ENCODE measurements at regions not wholly inside any gene's neighbourhood (a gene's known extent, or its start where the extent isn't known, plus 50 kb on each side); places are given as distances from the start of the nearest gene placed in this dataset.

DNA sequence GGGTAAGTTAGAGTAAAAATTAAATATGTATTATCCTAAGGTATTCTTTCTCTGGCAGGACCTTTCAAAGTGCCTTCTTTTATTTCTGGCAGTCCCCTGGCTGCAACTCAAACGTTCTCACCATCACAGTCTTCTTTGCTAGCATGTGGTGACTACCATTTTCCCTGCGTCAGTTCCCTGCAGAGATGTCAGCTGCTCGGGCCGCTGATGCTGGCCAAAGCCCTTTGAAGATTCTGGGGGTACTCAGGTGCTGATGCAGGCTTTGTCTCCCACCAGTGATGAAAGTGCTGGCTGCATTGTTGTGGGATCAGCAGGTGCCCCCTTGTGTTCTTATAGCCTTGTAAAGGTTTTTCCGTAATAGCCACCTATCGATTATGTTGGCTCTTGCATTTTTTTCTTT lies 140.1 kb downstream of the BTBD3 start:
- Histone ChIP-seq H3K36me3 (ENCODE audit: insufficient read depth, low read length) (no peaks in the 10 kb centered on the region), H3K4me3 (ENCODE audit: low read length in 2 of 2) (no peak overlapping the region), H3K27ac (ENCODE audit: low read depth, low read length) (no peak overlapping the region), H3K4me1 (ENCODE audit: insufficient read depth, low read length) (no peaks in the 10 kb centered on the region), H3K9me3 (ENCODE audit: control insufficient read depth in 1 of 2, low read length in 2 of 2) (no peaks in the 10 kb centered on the region), H3K27me3 (ENCODE audit: insufficient read depth, low read length) (no peaks in the 10 kb centered on the region)
- ChIA-PET CTCF (ENCODE audit: partially characterized antibody) (no interaction called here), POLR2A (ENCODE audit: partially characterized antibody) (no interaction called here)
- Mint-ChIP-seq H3K9me3 (peaks cover 0 to 11% (median 4%) of the 10 kb centered on the region in 8 donors), H3K4me1 (no peaks in the 10 kb centered on the region), H3K27me3 (no peaks in the 10 kb centered on the region), H3K27ac (no peak overlapping the region), H3K36me3 (no peaks in the 10 kb centered on the region), H3K4me3 (no peak overlapping the region)
- no peak for DNase-seq
- intact Hi-C loops (cut with micrococcal nuclease), result no loop called here

- H3K9me3 ChIP-seq (ENCODE audit: control insufficient read depth in 1 of 2, low read length in 2 of 2), result no peaks in the 10 kb centered on the region
- ChIA-PET CTCF (ENCODE audit: partially characterized antibody) (no interaction called here), POLR2A (ENCODE audit: partially characterized antibody) (no interaction called here)
- intact Hi-C loops (cut with micrococcal nuclease), result no loop called here
- Mint-ChIP-seq H3K9me3 (peaks cover 0 to 11% (median 4%) of the 10 kb centered on the region in 8 donors), H3K4me3 (no peak overlapping the region), H3K27me3 (no peaks in the 10 kb centered on the region), H3K27ac (no peak overlapping the region), H3K4me1 (no peaks in the 10 kb centered on the region), H3K36me3 (no peaks in the 10 kb centered on the region)
- no peak for DNase-seq
- no peaks in the 10 kb centered on the region for H3K27me3 ChIP-seq (ENCODE audit: insufficient read depth, low read length)
- no peak overlapping the region for H3K4me3 ChIP-seq (ENCODE audit: low read length in 2 of 2)
- H3K4me1 ChIP-seq (ENCODE audit: insufficient read depth, low read length), result no peaks in the 10 kb centered on the region
- H3K36me3 ChIP-seq (ENCODE audit: insufficient read depth, low read length), result no peaks in the 10 kb centered on the region
- no peak overlapping the region for H3K27ac ChIP-seq (ENCODE audit: low read depth, low read length)
Observed at GRCh38 chr20:12058216-12058615, 140.5 kb downstream of the BTBD3 start.

DNA sequence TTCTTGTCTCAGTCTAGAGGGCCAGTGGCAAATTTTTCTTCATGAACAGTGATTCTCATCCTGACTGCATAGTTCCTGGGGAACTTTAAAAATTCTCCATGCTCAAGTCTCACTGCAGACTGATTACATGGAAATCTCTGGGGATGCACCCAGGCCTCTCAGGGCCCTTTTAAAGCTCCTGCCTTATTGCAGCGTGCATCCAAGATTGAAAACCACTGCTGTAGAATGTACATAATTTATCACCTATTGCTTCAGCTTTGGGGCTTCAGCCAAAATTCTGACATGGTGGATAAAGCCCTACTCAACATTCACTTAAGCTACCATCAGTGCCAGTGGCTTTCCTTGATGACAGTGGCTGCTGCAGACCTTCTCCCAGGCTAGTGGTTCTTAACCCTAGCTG lies 143.8 kb downstream of the BTBD3 start:
- H3K27ac Mint-ChIP-seq, result no peak overlapping the region
- H3K9me3 Mint-ChIP-seq, result peaks cover 0 to 11% (median 5%) of the 10 kb centered on the region in 8 donors
- Histone ChIP-seq H3K36me3 (ENCODE audit: insufficient read depth, low read length) (no peaks in the 10 kb centered on the region), H3K27ac (ENCODE audit: low read depth, low read length) (no peak overlapping the region), H3K27me3 (ENCODE audit: insufficient read depth, low read length) (no peaks in the 10 kb centered on the region), H3K4me3 (ENCODE audit: low read length in 2 of 2) (no peak overlapping the region), H3K4me1 (ENCODE audit: insufficient read depth, low read length) (no peaks in the 10 kb centered on the region), H3K9me3 (ENCODE audit: control insufficient read depth in 1 of 2, low read length in 2 of 2) (no peaks in the 10 kb centered on the region)
- ChIA-PET CTCF (ENCODE audit: partially characterized antibody) (no interaction called here), POLR2A (ENCODE audit: partially characterized antibody) (no interaction called here)
- no peaks in the 10 kb centered on the region for H3K36me3 Mint-ChIP-seq
- no peaks in the 10 kb centered on the region for H3K4me1 Mint-ChIP-seq
- intact Hi-C loops (cut with micrococcal nuclease), result no loop called here
- no peak for DNase-seq
- no peak overlapping the region for H3K4me3 Mint-ChIP-seq
- H3K27me3 Mint-ChIP-seq, result no peaks in the 10 kb centered on the region

- intact Hi-C loops (cut with micrococcal nuclease), result no loop called here
- Mint-ChIP-seq H3K27ac (no peak overlapping the region), H3K9me3 (peaks cover 0 to 11% (median 5%) of the 10 kb centered on the region in 8 donors), H3K4me3 (no peak overlapping the region), H3K36me3 (no peaks in the 10 kb centered on the region), H3K4me1 (no peaks in the 10 kb centered on the region), H3K27me3 (no peaks in the 10 kb centered on the region)
- no peaks in the 10 kb centered on the region for H3K36me3 ChIP-seq (ENCODE audit: insufficient read depth, low read length)
- no peaks in the 10 kb centered on the region for H3K9me3 ChIP-seq (ENCODE audit: control insufficient read depth in 1 of 2, low read length in 2 of 2)
- no peaks in the 10 kb centered on the region for H3K27me3 ChIP-seq (ENCODE audit: insufficient read depth, low read length)
- H3K4me3 ChIP-seq (ENCODE audit: low read length in 2 of 2), result no peak overlapping the region
- H3K4me1 ChIP-seq (ENCODE audit: insufficient read depth, low read length), result no peaks in the 10 kb centered on the region
- no peak overlapping the region for H3K27ac ChIP-seq (ENCODE audit: low read depth, low read length)
- no peak for DNase-seq
- ChIA-PET POLR2A (ENCODE audit: partially characterized antibody) (no interaction called here), CTCF (ENCODE audit: partially characterized antibody) (no interaction called here)
Observed at GRCh38 chr20:12063106-12063684, 145.5 kb downstream of the BTBD3 start.

DNA sequence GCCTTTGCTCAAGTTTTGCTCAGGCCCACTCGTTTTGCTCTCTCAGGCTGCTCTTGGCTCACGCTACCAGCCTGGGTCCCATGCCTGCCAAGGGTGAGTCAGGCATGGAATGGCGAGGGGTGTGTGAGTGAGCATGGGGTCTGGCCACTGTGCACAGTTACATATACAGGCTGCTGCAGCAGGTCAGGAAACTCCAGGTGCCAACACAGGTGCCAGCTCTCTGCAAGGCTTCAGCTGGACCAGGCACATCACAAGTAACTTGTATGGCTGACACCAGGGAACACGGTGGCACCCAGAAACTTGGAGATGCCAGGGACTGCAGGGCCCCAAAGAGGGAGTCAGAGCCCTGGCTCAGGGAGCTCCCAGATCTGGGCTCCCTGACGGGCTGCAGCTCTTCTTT lies 146.8 kb downstream of the BTBD3 start:
- intact Hi-C loops (cut with micrococcal nuclease), result no loop called here
- Histone ChIP-seq H3K27me3 (ENCODE audit: insufficient read depth, low read length) (no peaks in the 10 kb centered on the region), H3K4me1 (ENCODE audit: insufficient read depth, low read length) (no peaks in the 10 kb centered on the region), H3K9me3 (ENCODE audit: control insufficient read depth in 1 of 2, low read length in 2 of 2) (no peaks in the 10 kb centered on the region), H3K27ac (ENCODE audit: low read depth, low read length) (no peak overlapping the region), H3K36me3 (ENCODE audit: insufficient read depth, low read length) (no peaks in the 10 kb centered on the region), H3K4me3 (ENCODE audit: low read length in 2 of 2) (no peak overlapping the region)
- peaks cover 0 to 9% (median 2%) of the 10 kb centered on the region in 8 donors for H3K9me3 Mint-ChIP-seq
- H3K36me3 Mint-ChIP-seq, result no peaks in the 10 kb centered on the region
- H3K27me3 Mint-ChIP-seq, result no peaks in the 10 kb centered on the region
- DNase-seq, result no peak
- ChIA-PET POLR2A (ENCODE audit: partially characterized antibody) (no interaction called here), CTCF (ENCODE audit: partially characterized antibody) (no interaction called here)
- H3K4me1 Mint-ChIP-seq, result no peaks in the 10 kb centered on the region
- H3K4me3 Mint-ChIP-seq, result no peak overlapping the region
- H3K27ac Mint-ChIP-seq, result no peak overlapping the region

GRCh38 chr20:12067686-12068085 lies 150.0 kb downstream of the BTBD3 start:
- Mint-ChIP-seq H3K4me3 (no peak overlapping the region), H3K9me3 (peaks cover 0 to 4% (median 2%) of the 10 kb centered on the region in 8 donors), H3K4me1 (no peaks in the 10 kb centered on the region), H3K27ac (no peak overlapping the region), H3K27me3 (no peaks in the 10 kb centered on the region), H3K36me3 (no peaks in the 10 kb centered on the region)
- no peaks in the 10 kb centered on the region for H3K9me3 ChIP-seq (ENCODE audit: control insufficient read depth in 1 of 2, low read length in 2 of 2)
- CTCF ChIA-PET (ENCODE audit: partially characterized antibody), result no interaction called here
- H3K4me3 ChIP-seq (ENCODE audit: low read length in 2 of 2), result no peak overlapping the region
- POLR2A ChIA-PET (ENCODE audit: partially characterized antibody), result no interaction called here
- H3K27ac ChIP-seq (ENCODE audit: low read depth, low read length), result no peak overlapping the region
- no peaks in the 10 kb centered on the region for H3K36me3 ChIP-seq (ENCODE audit: insufficient read depth, low read length)
- DNase-seq, result no peak
- no peaks in the 10 kb centered on the region for H3K4me1 ChIP-seq (ENCODE audit: insufficient read depth, low read length)
- intact Hi-C loops (cut with micrococcal nuclease), result no loop called here
- H3K27me3 ChIP-seq (ENCODE audit: insufficient read depth, low read length), result no peaks in the 10 kb centered on the region

DNA sequence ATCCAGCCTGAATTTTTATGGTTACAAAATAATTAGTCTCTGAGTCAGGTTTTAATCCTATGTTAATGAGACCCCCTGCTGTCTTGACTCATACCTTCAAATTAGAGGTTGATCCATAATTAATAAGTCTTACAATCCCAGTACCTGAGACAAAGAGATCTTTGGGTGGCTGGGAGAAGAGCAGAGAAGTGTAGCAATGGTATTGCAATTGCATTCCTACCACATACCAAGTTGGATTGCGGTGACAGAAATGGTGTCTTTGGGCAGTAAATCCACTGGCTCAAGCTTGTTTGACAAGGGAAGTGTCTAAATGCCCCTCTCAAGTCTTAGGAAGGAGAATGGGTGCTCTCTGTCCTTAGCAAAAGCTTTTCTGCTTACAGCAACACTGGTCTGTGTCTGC lies 150.4 kb downstream of the BTBD3 start:
- no peaks in the 10 kb centered on the region for H3K36me3 ChIP-seq (ENCODE audit: insufficient read depth, low read length)
- no peak overlapping the region for H3K27ac ChIP-seq (ENCODE audit: low read depth, low read length)
- ChIA-PET POLR2A (ENCODE audit: partially characterized antibody) (no interaction called here), CTCF (ENCODE audit: partially characterized antibody) (no interaction called here)
- intact Hi-C loops (cut with micrococcal nuclease), result no loop called here
- Mint-ChIP-seq H3K4me1 (no peaks in the 10 kb centered on the region), H3K27me3 (no peaks in the 10 kb centered on the region), H3K9me3 (peaks cover 0 to 4% (median 2%) of the 10 kb centered on the region in 8 donors), H3K27ac (no peak overlapping the region), H3K4me3 (no peak overlapping the region), H3K36me3 (no peaks in the 10 kb centered on the region)
- H3K4me1 ChIP-seq (ENCODE audit: insufficient read depth, low read length), result no peaks in the 10 kb centered on the region
- DNase-seq, result no peak
- no peaks in the 10 kb centered on the region for H3K9me3 ChIP-seq (ENCODE audit: control insufficient read depth in 1 of 2, low read length in 2 of 2)
- H3K27me3 ChIP-seq (ENCODE audit: insufficient read depth, low read length), result no peaks in the 10 kb centered on the region
- H3K4me3 ChIP-seq (ENCODE audit: low read length in 2 of 2), result no peak overlapping the region

- Histone ChIP-seq H3K36me3 (ENCODE audit: insufficient read depth, low read length) (no peaks in the 10 kb centered on the region), H3K9me3 (ENCODE audit: control insufficient read depth in 1 of 2, low read length in 2 of 2) (no peaks in the 10 kb centered on the region), H3K4me1 (ENCODE audit: insufficient read depth, low read length) (no peaks in the 10 kb centered on the region), H3K27me3 (ENCODE audit: insufficient read depth, low read length) (no peaks in the 10 kb centered on the region), H3K4me3 (ENCODE audit: low read length in 2 of 2) (no peak overlapping the region), H3K27ac (ENCODE audit: low read depth, low read length) (no peak overlapping the region)
- no peaks in the 10 kb centered on the region for H3K4me1 Mint-ChIP-seq
- DNase-seq, result no peak
- no peaks in the 10 kb centered on the region for H3K36me3 Mint-ChIP-seq
- intact Hi-C loops (cut with micrococcal nuclease), result no loop called here
- POLR2A ChIA-PET (ENCODE audit: partially characterized antibody), result no interaction called here
- no peaks in the 10 kb centered on the region for H3K27me3 Mint-ChIP-seq
- no peak overlapping the region for H3K4me3 Mint-ChIP-seq
- CTCF ChIA-PET (ENCODE audit: partially characterized antibody), result no interaction called here
- no peak overlapping the region for H3K27ac Mint-ChIP-seq
- H3K9me3 Mint-ChIP-seq, result peaks cover under 1 to 5% (median 3%) of the 10 kb centered on the region in 8 donors
Observed at GRCh38 chr20:12069181-12069580, 151.5 kb downstream of the BTBD3 start.

All from CD4-positive, alpha-beta memory T cell (primary cell).